CD14-positive monocyte (primary cell): ENCODE measurements at regions not wholly inside any gene's neighbourhood (a gene's known extent, or its start where the extent isn't known, plus 50 kb on each side); places are given as distances from the start of the nearest gene placed in this dataset.

Experiments
- DNase-seq, 3 donors: peaks; one replicate each; pipeline ENCODE4 v3.0.0-alpha.2; 2011 to 2022
- H2AFZ ChIP-seq: 2 replicates; pipeline ENCODE4 v1.6.0; 2012; ENCODE audit warnings: mild to moderate bottlenecking, low read depth, low read length, inconsistent platforms; ENCODE audit not compliant: insufficient read depth, poor library complexity, severe bottlenecking
- H3K27ac ChIP-seq, 2 donors: 1 replicate in 1 of 2; 2 replicates in 1 of 2; pipeline ENCODE4 v1.5.1; 2012 to 2013; ENCODE audit warnings: low read length in 2 of 2, control low read depth in 1 of 2, inconsistent platforms in 1 of 2, low read depth in 1 of 2, mild to moderate bottlenecking in 1 of 2
- H3K27me3 ChIP-seq, 2 donors: one replicate each; pipeline versions ENCODE4 v1.6.0 to v1.6.1; 2011 to 2013; ENCODE audit warnings: low read length in 2 of 2; ENCODE audit not compliant: control insufficient read depth in 2 of 2, insufficient read depth in 2 of 2
- H3K36me3 ChIP-seq, 2 donors: replicated peaks in 1 of 2; 1 replicate in 1 of 2; 2 replicates in 1 of 2; pipeline versions ENCODE4 v1.5.1 to v1.6.1; 2012 to 2013; ENCODE audit warnings: low read length in 2 of 2, control low read depth in 1 of 2, inconsistent platforms in 1 of 2, mild to moderate bottlenecking in 1 of 2; ENCODE audit not compliant: insufficient read depth in 2 of 2, control insufficient read depth in 1 of 2
- H3K4me1 ChIP-seq, 2 donors: 1 replicate in 1 of 2; 2 replicates in 1 of 2; pipeline versions ENCODE4 v1.5.1 to v1.6.1; 2012 to 2013; ENCODE audit warnings: low read length in 2 of 2, control low read depth in 1 of 2, inconsistent platforms in 1 of 2, mild to moderate bottlenecking in 1 of 2, moderate library complexity in 1 of 2; ENCODE audit not compliant: insufficient read depth in 2 of 2, control insufficient read depth in 1 of 2
- H3K4me2 ChIP-seq: replicated peaks from 2 replicates; pipeline ENCODE3; 2012; ENCODE audit warnings: low read length, moderate library complexity, mild to moderate bottlenecking; ENCODE audit not compliant: poor library complexity, severe bottlenecking; ENCODE audit errors: extremely low read depth
- H3K4me3 ChIP-seq, 3 experiments: fragments of 200-600 bp in 1 of 3; sonication (generic) in 1 of 3; replicated peaks in 1 of 3; 1 replicate in 2 of 3; 2 replicates in 1 of 3; pipeline ENCODE4 v1.5.1; 2011 to 2013; ENCODE audit warnings: low read length in 3 of 3, mild to moderate bottlenecking in 3 of 3, control low read depth in 2 of 3, low read depth in 2 of 3, inconsistent platforms in 1 of 3, moderate library complexity in 1 of 3
- H3K79me2 ChIP-seq: 2 replicates; pipeline ENCODE4 v1.6.0; 2012; ENCODE audit warnings: mild to moderate bottlenecking, control low read depth, inconsistent platforms, low read length, moderate library complexity; ENCODE audit not compliant: insufficient read depth
- H3K9ac ChIP-seq: 2 replicates; pipeline ENCODE4 v1.6.0; 2017; ENCODE audit warnings: low read length, mild to moderate bottlenecking; ENCODE audit not compliant: insufficient read depth, poor library complexity, severe bottlenecking
- H3K9me3 ChIP-seq, 2 donors: replicated peaks in 1 of 2; 1 replicate in 1 of 2; 2 replicates in 1 of 2; pipeline versions ENCODE4 v1.5.1 to v1.6.1; 2012 to 2013; ENCODE audit warnings: low read length in 2 of 2, control low read depth in 1 of 2; ENCODE audit not compliant: control insufficient read depth in 1 of 2, insufficient read depth in 1 of 2
- H4K20me1 ChIP-seq: 2 replicates; pipeline ENCODE4 v1.6.0; 2012; ENCODE audit warnings: mild to moderate bottlenecking, low read length, control low read depth, moderate library complexity; ENCODE audit not compliant: insufficient read depth
- H3K27ac Mint-ChIP-seq, 7 donors: one replicate each; pipeline ENCODE4 v1.8.0; 2020; ENCODE audit warnings: mild to moderate bottlenecking in 7 of 7, mixed read lengths in 7 of 7, moderate library complexity in 6 of 7, inconsistent platforms in 2 of 7
- H3K27me3 Mint-ChIP-seq, 3 donors: one replicate each; pipeline ENCODE4 v1.8.0; 2021 to 2022; ENCODE audit warnings: low read depth in 3 of 3, mild to moderate bottlenecking in 3 of 3, mixed read lengths in 3 of 3, moderate library complexity in 3 of 3, inconsistent platforms in 1 of 3
- H3K36me3 Mint-ChIP-seq, 2 donors: one replicate each; pipeline ENCODE4 v1.8.0; 2020; ENCODE audit warnings: mixed read lengths in 2 of 2, inconsistent platforms in 1 of 2, mild to moderate bottlenecking in 1 of 2
- H3K4me1 Mint-ChIP-seq: one replicate; pipeline ENCODE4 v1.8.0; 2020; ENCODE audit warnings: mild to moderate bottlenecking, mixed read lengths
- H3K4me3 Mint-ChIP-seq, 2 donors: one replicate each; pipeline ENCODE4 v1.8.0; 2020; ENCODE audit warnings: mild to moderate bottlenecking in 2 of 2, mixed read lengths in 2 of 2, moderate library complexity in 1 of 2
- H3K9me3 Mint-ChIP-seq, 7 donors: one replicate each; pipeline ENCODE4 v1.8.0; 2020 to 2022; ENCODE audit warnings: mixed read lengths in 7 of 7, mild to moderate bottlenecking in 6 of 7, moderate library complexity in 6 of 7, inconsistent platforms in 2 of 7
- CTCF ChIP-seq: fragments of 200-600 bp; IDR thresholded peaks from one replicate; pipeline ENCODE4 v1.8.0; 2022; ENCODE audit warnings: antibody characterized with exemption, mild to moderate bottlenecking
- WGBS: methylation state at CpG from one replicate; pipeline ENCODE4 v1.1.5; 2013; ENCODE audit warnings: missing lambda C conversion rate; ENCODE audit not compliant: insufficient coverage; 5-methylcytosine and 5-hydroxymethylcytosine counted together
- intact Hi-C, 2 donors: fragments of 100-400 bp; cut with micrococcal nuclease; formaldehyde crosslinking; loops; one replicate each; pipeline versions ENCODE4 v1.15.0 to v1.15.1; 2023

DNA sequence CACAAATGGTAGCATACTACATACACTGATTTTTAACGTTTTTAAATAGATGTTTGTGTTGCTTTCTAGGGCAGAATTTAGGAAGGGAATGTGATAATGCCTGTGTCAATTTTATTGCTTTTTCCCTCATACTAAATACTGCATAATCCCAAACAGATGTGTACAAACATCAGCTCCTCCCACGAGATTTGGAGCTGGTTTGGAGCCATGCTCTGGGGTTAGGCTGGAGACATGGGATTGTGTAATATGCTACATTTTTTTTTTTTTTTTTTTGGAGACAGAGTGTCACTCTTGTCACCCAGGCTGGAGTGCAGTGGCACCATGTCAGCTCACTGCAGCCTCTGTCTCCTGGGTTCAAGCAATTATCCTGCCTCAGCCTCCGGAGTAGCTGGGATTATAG, 80.1 kb downstream of the EBLN2 start:
- no peaks in the 10 kb centered on the region for H3K36me3 ChIP-seq
- no peak overlapping the region for H3K4me2 ChIP-seq
- TF ChIP-seq CTCF, result no peak
- H3K9me3 ChIP-seq, result no peaks in the 10 kb centered on the region
- Mint-ChIP-seq H3K4me3 (no peak overlapping the region), H3K27ac (no peak overlapping the region), H3K9me3 (peaks cover 0 to 3% (median 0%) of the 10 kb centered on the region in 7 donors), H3K36me3 (no peaks in the 10 kb centered on the region), H3K27me3 (peaks cover 0 to 4% (median 3%) of the 10 kb centered on the region in 3 donors), H3K4me1 (no peaks in the 10 kb centered on the region)
- H3K27ac ChIP-seq, result no peak overlapping the region
- 100% methylated on average over 1 of the region's 3 CpGs for WGBS
- no peaks in the 10 kb centered on the region for H3K79me2 ChIP-seq
- H3K9ac ChIP-seq, result no peak overlapping the region
- H4K20me1 ChIP-seq, result no peaks in the 10 kb centered on the region
- H3K27me3 ChIP-seq, result no peaks in the 10 kb centered on the region
- no peak for DNase-seq
- intact Hi-C loops, result no loop called here
- no peak overlapping the region for H3K4me3 ChIP-seq
- H2AFZ ChIP-seq, result no peak overlapping the region
- no peaks in the 10 kb centered on the region for H3K4me1 ChIP-seq

DNA sequence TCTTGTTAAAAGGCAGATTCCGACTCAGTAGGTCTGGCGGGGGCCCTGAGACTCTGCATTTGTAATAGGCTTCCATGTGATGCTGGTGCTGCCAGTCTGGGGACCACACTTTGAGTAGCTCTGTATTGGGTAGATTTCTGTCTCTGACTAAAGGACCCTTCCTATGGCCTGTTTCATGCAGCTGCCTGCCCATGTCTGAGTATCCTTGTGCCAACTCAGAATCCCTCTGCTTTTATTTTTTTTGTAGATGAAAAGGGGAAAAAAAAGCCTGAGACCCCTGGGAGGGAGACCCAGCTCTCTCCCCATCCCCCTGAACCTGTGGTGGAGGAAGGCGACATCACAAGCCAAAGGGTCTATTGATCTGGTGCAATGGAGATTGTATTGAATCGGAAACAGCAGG, 81.9 kb downstream of the EBLN2 start:
- H4K20me1 ChIP-seq, result no peaks in the 10 kb centered on the region
- H3K9me3 Mint-ChIP-seq, result peaks cover 0 to 3% (median 0%) of the 10 kb centered on the region in 7 donors
- intact Hi-C loops, result no loop called here
- H3K4me3 ChIP-seq, result no peak overlapping the region
- no peak overlapping the region for H3K27ac Mint-ChIP-seq
- no peak overlapping the region for H3K4me2 ChIP-seq
- no peaks in the 10 kb centered on the region for H3K27me3 ChIP-seq
- H3K79me2 ChIP-seq, result no peaks in the 10 kb centered on the region
- no peak overlapping the region for H3K27ac ChIP-seq
- H3K4me1 ChIP-seq, result no peaks in the 10 kb centered on the region
- H2AFZ ChIP-seq, result no peak overlapping the region
- no peaks in the 10 kb centered on the region for H3K9me3 ChIP-seq
- H3K36me3 Mint-ChIP-seq, result no peaks in the 10 kb centered on the region
- DNase-seq, result no peak
- no peaks in the 10 kb centered on the region for H3K4me1 Mint-ChIP-seq
- TF ChIP-seq CTCF, result no peak
- no peak overlapping the region for H3K9ac ChIP-seq
- WGBS, result 100% methylated on average over 3 of the region's 4 CpGs
- H3K36me3 ChIP-seq, result no peaks in the 10 kb centered on the region
- no peak overlapping the region for H3K4me3 Mint-ChIP-seq
- H3K27me3 Mint-ChIP-seq, result peaks cover 0 to 7% (median 2%) of the 10 kb centered on the region in 3 donors
